Renal cortex interstitium (tissue), 11 donors: ENCODE measurements at regions not wholly inside any gene's neighbourhood (a gene's known extent, or its start where the extent isn't known, plus 50 kb on each side); places are given as distances from the start of the nearest gene placed in this dataset.
"Not testable (repeated sequence)": the region's sequence is repeated elsewhere in the genome, so short reads cannot be mapped to it uniquely, and the experiment has no call there.

Experiments
- DNase-seq, 11 donors: peaks; one replicate each; pipeline ENCODE4 v3.0.0-alpha.2; 2013; ENCODE audit warnings: low read depth in 9 of 11, low spot score in 4 of 11; ENCODE audit errors: extremely low read depth in 1 of 11

DNA sequence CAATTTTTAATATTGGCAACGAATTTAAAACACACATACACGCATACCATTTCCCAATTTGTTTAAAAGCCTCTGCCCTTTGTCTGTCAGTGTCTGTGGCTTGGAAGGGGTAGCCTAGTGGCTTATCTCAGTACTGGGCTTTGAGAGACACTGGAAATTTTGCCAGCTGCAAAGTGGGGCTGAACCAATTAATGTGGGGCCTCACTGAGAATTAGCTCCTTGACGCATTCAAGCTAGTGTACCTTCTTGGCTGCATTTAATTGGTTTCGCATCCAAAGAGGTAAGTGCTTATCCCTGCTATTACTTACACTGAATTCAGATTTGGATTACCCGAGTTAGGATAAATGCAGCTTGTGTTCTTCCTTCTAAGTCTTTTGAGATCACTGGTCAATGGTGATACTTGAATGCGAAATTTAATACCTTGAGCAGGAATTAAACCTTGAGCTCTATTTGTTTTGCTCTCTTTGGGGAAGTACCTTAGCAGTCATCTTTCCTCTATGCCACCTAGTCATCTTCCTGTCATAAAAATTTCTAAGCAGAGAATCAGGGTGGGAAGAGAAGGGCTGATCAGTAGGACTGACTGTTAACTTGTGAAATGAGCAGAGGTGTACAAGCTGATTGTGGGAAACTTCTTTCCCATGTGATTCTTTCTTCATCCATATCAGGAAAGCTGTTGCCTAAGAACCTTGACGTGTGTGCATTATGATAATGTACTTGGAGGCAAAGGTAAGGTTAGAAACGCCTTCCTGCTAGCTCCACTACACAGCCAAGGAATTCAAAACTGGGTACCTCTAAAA lies 187.7 kb upstream of the E2F8 start:
- no peak for DNase-seq

DNA sequence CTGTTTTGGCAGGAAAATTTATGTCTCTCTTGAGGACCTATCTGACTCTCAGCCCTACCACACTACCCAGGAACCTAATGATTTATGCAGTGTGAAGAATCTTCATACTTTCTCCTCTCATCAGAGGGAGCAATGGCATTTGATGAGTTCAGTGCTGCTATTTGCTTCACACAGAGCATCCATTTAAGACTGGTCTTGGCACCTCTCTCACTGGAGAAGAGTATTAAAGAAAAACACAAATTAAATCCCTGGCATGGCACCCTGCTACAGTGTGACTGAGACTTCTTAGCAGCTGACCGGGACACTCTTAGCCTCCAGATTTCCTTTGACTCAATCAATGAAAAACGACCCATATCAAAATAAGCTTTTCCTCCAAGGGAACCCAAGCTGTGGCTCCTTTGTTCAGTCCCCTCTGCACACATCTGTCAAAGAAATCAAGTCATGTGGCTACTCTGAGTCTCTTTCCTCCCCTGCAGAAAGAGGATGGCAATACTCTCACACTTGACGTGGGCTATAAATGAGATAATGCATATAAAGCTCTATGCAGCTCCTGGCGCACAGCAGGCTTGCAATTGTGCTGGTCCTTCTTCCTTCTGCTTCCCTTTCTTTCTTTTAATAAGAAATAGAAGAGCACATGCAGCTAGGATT lies 186.1 kb upstream of the E2F8 start:
- no peak for DNase-seq

DNA sequence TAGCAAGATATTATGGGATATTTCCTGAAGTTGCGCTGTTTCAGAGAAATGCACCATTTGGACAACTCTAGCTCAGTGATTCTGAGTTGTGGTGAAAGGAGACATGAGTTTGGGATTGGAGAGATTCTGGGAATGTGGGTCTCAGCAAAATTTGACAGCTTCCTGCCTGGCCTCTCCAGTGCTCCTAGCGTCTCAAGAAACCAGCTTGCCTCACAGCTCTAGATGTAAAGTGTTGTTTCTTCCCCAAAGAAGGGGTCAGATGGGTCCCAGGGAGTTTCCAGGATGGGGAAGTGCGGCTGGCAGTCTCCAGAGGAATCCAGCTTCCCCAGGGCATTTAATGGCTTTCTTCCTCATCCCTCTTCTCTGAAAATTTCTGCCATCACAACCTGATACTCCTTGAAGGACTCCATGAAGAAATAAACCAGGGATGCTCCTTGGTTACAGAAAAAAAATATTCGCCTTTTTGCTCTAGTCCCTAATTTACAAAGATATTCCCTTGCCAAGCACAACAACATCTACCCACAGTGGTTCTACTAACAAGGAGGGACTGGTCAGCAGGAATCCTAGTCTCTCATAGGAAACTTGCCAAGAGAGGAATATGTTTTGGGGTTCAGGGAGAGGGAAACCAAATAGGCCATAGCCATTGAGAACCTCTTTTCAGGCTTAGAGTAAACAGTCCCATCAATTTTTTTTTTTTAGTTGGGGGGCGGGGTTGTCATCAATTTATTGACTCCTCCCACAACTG lies 185.4 kb upstream of the E2F8 start:
- no peak for DNase-seq

DNA sequence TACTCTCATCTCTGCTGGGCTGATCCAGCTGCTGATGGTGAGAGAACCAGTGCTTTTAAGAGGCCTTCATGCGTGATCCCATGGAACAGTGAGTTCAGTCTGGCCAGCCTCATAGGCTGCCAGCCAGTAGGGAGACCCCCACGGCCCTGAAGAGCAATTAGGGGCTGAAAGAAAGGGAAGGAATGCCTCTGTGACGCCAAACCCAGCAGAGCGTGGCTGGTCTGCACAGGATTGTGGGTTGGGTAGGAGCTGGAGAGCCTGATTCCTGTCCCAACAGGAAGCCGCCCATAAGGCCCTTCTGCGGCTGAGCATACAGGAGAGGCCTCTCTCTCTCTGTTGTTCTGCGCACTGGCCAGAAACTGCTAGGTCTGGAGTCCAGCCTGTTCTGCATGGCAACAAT lies 181.5 kb upstream of the E2F8 start:
- peak in 5 of 11 donors; percentile 6 to 41 (median 28) for DNase-seq

DNA sequence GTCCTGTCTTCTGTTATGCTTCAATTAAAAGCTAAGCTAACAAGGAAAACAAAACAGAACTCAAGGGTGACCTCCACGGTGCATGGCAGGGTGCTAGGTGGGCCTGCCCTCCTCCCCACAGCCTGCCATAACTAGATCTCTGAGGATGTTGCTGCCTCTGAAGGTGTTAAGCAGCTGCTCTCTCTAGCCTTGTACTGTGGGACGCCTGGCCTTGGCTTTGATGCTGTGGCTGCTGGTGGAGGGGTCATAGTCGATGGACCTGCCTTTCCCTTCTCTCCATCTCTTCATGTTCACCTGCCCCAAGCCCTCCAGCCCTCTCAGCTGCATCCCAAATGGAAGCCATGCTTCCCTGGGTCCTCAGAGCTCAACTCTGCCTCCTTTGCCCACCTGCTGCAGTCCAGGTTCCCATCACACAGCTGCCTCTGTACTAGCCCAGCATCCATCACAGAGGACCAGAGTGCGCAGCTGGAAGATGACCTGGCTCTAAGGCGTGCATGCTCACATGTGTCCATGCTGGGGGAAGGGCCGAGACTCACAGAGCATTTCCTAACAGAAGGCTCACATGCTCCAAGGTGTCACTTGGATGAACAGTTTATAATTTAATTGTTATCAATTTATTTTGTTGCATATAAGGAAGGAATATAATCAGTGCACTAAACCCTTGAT lies 180.3 kb upstream of the E2F8 start:
- no peak for DNase-seq

DNA sequence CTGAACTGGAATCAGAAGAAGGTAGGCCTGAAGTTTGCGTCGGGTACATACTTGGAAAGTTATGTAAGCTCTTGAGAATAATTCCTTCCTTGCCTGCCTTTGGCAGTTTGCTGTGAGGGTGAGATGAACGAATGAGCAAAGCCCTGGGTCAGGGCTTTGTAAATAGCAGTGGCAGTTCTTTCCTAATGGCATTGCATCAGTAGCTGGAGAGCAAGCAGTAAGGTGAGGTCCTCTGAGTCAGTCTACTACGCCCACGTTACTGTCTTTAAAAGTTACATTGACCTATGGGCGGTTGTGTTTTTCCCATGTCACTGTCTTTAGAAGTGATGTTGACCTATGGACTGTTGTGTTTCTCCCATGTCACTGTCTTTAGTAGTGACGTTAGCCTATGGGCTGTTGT lies 179.1 kb upstream of the E2F8 start:
- DNase-seq = no peak

DNA sequence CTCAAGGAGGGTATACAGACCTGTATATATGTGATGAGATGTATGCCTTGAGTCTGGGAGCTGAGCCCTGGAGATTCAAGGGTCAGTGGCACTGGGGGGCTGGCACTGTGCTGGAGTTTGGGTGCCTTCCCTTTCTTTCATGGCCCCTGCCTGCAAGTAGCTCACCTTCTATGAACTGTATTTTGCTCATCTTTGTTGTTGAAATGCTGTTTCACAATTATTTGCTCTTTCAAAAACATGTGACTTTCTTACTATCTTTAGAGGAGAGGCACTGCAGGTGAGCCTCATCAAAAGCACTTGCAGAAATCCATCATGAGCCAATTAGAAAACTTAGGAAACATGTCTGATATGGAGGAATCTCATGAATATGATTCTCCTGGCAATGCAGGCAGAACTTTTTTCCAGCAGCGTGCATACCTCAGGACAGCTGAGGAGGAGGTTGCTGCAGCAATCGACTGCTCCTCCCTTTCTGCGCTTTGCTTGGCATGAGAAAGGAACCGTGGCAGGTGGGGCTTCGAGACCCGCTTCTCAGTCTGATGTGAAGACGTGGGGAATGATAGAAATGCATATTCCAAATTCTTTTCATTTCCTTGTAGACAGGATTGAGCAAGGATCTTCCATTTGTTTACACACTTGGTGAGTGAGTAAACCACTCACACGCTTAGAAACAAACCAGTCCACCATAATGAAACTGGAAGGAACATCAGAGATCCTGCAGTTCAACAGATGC lies 178.4 kb upstream of the E2F8 start:
- no peak for DNase-seq

DNA sequence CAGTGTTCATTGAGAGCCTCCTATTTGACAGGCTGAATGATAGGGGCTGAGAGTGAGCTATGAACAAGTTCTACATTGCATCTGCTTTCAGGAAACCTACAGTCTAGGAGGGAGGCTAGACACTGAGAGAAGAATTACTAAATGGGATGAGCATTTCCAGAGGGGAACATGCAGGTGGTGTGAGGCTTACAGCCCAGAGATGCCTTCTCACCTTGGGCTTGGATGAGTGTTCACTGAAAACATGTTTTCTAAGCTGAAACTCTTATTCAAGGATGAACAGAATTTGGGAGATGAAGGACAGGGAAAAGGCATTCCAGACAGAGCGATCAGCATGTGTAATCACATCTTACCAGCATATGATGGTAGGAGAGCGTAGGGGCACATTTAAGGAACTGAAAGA lies 177.5 kb upstream of the E2F8 start:
- DNase-seq = no peak

DNA sequence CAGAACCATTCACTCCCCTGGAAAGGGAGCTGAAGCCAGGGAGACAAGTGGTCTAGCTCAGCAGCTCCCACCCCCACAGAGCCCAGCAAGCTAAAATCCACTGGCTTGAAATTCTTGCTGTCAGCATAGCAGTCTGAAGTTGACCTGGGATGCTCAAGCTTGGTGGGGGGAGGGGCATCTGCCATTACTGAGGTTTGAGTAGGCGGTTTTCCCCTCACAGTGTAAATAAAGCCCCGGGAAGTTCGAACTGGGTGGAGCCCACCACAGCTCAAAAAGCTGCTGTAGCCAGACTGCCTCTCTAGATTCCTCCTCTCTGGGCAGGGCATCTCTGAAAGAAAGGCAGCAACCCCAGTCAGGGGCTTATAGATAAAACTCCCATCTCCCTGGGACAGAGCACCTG lies 171.3 kb upstream of the E2F8 start:
- DNase-seq = not testable (repeated sequence)

DNA sequence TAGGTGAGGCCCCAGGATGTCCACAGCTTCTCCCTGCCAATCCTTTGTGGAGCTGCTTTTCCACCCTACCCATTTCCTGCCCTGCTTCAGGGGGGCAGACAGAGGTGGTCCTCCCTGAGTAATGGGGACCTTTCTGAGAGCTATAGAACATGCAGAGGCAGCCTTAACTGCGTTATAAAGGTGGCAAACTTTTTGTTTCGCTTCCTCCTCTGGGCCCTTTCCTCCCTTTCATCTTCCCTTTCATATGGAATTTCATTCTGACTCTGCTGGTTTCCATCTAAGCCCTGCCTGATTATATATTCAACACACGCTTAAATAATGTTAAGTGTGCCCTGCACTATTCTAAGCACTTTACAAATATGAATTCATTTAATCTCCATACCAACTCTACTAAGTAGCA lies 169.3 kb upstream of the E2F8 start:
- no peak for DNase-seq

DNA sequence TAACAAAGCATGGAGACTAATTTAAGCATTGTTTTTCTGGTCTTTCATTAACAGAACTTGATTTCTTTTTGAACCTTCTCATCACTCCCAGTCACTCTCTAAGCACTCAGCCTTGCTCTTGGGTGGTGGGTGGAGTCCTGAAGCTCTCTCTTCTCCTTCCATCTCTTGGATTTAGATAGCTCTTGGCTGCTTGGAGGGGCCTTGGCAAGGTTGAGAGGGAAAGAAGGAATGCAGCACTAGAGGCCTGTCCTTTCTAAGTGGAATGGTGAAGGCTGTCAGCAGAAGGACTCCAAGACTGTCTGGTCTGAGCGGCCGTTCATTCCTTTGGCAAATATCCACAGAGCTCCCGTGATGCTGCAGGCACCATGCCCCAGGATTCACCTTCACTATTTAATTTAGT lies 168.6 kb upstream of the E2F8 start:
- no peak for DNase-seq

DNA sequence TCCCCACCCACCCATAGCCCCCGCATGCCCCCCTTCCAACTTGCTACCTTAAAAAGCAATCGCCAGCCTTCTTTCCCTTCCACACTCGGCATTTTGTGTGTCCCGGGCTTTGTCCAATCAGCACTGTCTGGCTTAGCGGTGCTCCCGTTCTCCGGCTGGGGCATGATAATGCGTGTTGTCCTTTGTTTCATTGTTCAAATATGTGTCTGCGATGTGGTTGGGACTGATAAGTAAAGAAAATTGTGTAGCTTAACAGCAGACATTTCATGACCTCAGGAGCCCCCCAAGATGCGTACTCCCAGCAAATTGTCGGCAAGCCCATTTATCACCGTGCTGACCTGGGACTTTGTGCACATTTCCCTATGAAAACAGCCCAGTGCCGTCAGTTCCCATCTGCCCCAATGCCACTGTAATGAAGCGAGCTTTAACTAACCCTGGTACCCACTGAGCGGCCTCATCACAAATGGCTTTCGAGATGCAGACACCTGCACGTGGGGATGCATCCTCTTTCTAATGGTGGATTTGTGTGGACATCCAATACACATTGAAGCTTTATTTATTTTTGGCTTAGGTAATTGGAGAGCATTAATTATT lies 167.0 kb upstream of the E2F8 start:
- no peak for DNase-seq

DNA sequence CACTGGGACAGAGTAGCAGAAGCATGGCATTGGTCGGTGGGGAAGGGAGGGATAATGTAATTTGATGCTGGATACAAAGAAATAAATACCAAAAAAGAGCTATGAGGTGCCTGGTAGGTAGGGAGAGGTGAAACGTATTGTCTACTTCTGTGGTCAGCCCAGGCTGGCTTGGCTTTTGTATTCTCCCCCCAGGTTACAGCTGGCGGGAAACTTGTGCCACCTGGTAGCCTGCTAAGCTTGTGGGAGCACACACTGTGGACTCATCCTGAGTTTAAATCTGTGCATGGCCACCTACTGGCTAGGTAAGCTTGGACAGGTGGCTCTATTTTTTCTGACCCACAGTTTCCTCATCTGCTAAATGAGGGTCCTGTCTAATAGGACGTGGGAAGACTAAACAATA lies 165.2 kb upstream of the E2F8 start:
- DNase-seq = no peak

DNA sequence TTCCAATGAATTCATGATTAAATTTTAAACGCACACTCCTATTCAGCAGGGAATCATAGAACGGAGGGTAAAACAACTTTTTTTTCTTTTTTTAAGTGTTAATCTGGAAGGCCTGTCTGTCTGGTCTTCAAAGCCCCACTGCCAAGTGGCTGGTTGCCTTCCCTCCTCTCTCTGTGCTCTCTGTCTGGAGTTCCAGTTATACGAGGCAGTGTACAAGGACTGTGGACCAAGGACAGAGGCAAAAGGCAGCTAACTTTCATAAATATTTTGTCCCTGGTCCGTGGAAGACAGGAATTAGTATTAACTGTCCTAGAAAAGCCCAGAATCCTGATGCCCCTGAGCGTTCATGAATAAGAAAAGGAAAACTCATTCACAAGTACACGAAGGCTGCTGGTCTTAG lies 164.0 kb upstream of the E2F8 start:
- DNase-seq = no peak

DNA sequence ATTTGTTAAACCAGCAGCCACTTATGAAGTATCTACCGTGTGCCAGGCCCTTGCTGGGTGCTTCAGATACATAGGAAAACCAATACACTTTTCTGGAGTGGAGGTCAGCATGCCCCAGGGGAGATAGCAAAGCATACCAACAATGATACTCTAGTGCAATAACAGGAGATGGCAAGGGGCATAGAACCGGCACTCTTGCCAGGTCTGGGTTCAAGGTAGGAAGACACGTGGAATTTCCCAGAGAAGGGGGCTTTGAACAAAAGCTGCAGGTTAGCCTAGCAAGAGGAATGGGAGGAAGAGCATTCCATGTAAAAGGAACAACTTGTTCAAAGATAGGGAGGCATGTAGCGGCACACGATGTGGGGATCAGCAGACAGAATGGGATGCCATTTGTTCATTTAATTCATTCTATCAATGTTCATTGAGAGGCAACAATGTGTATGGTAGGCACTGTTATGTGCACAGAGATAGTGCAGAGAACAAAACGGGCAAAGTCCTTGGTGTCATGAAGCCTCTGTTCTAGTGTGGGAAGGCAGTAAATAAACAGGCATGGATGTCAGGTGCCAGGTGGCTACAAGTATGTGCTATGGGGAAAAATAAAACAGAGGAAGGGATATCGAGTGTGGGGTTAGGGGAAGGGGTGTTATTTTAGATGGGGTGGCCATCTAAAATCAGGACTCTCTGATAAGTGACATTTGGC lies 162.6 kb upstream of the E2F8 start:
- DNase-seq = no peak

DNA sequence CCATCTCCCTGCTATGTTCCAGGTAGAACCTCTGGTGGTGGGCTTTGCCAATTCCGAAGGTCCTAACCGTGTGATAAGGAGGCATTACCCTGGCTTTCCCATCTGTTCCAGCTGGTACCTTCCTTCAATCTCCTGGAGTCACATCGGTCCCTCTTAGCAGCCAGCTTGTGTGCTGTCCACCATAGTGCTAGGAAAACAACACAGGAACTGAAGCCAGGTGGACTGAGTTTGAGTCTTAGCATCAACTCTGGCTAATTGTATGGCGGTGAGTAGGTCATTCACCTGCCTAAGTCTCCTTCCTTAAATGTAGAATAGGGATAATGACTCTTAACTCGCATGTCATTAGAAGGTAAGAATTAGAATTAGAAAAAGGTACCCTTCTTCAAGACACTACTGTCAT lies 159.6 kb upstream of the E2F8 start:
- no peak for DNase-seq

DNA sequence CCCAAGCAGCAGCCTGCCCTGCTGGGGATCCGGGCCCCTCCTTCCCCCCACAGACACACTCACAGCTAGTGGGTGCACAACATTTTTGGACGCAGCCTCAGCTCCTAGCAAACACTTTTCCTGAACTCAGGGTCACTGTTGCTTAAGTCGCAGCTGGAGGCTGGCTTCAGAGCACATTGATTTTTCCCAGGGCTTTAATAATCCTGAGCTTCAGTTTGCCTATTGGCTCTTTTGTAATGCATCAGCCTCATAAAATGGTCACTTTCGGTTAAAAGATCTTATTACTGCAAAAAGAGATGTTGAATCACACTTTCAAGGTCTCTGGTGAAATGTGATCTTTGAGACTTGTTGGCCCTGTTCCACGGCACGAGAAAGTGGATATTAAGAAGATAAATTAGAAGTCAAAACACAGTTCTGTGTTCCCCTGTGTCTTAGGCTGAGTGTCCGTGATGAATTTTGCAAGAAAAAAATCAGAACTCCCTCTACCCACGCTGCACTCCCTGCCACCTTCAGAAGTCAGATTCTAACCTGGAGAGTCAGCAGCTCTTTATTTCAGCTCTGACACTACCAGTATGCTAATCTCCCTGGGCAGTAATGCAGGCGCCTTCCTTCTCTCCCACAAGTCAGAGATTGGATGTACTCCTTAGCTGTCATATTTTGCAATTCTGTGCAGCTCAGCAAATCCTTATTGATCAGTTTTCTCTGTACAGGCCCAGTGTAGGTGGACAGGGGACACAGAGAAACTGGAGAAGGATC lies 158.2 kb upstream of the E2F8 start:
- DNase-seq = peak in 4 of 11 donors; percentile 2 to 26 (median 5)
